A204.1 (cell line): ENCODE measurements at regions not wholly inside any gene's neighbourhood (a gene's known extent, or its start where the extent isn't known, plus 50 kb on each side); places are given as distances from the start of the nearest gene placed in this dataset.

Source experiments
- FAIRE-seq: peaks from 2 replicates; lab custom pipeline; 2012; peaks lifted over from hg19 to GRCh38; lab: Jason Lieb, UNC

DNA sequence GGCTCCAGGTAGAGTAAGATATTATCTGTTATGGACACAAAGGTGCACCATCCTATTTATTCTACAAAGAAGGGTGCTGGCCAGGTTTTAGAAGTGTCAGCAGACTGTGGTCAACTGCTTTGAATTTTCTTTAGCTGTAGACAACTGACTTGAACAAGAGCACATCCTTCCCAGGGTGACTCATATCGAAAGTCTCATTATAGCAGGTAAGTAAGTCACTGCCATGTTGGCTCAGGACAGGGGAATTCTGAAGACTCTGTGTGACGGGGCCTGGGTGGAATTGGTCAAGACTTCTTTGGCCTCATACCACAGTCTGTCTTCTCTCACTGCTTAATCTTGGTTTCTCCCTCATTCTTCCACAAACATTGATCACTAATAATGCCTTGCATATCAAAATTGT is 214.5 kb upstream of the CDH9 start:
- no peak for FAIRE-seq

- no peak for FAIRE-seq
These were observed 203.9 kb upstream of the CDH9 start for GRCh38 chr5:27242258-27242626.

GRCh38 chr5:27241564-27242257 is 203.3 kb upstream of the CDH9 start:
- FAIRE-seq: no peak

DNA sequence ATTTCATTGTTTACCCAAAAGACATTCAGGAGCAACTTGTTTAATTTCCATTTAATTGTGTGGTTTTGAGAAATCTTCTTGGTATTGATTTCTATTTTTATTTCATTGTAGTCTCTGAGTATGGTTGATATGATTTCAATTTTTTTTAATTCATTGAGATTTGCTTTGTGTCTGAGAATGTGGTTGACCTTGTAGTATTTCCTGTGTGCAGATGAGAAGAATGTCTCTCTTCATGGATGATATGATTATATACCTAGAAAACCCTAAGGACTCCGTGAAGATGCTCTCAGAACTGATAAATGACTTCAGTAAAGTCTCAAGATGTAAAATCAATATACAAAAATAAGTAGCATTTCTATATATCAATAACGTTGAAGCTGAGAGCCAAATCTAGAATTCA is 202.4 kb upstream of the CDH9 start:
- no peak for FAIRE-seq

- no peak for FAIRE-seq
These were observed 196.5 kb upstream of the CDH9 start for GRCh38 chr5:27234916-27235315.

DNA sequence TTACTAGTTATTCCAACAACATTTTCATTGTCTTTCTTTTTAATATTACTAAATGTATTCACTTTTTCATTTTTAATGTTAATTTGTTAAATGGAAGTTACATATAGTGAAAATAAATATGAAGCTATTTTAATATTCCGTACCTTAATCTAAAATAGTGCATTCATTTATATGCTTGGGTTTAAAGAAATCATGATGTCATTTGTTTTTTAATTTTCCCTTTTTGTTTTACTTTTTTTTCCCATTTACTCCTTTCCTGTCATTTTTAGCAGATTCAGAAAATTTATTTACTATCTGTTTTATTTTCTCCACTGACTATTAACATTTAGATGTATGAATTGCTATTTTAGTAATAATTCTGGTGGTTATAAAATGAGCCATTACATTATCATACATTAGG is 183.0 kb upstream of the CDH9 start:
- FAIRE-seq: peak; percentile 93

DNA sequence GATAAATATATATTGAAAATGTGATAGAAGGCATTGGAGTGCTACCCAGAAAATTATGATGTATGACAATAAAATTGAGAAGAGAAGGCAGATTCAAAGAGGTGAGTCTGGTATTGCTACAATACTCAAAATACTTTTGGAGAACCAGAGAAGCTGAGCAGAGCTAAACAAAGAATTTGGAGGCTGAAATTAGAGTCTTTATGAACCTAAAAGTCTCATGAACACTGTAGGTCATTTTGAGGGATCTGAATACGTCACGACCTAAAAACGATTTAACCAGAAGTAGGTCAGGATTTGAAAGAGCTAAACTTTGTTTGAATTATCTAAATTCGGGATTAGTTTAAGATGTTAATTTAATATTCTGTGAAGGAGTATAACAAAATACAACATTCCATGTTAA is 182.4 kb upstream of the CDH9 start:
- FAIRE-seq: no peak

DNA sequence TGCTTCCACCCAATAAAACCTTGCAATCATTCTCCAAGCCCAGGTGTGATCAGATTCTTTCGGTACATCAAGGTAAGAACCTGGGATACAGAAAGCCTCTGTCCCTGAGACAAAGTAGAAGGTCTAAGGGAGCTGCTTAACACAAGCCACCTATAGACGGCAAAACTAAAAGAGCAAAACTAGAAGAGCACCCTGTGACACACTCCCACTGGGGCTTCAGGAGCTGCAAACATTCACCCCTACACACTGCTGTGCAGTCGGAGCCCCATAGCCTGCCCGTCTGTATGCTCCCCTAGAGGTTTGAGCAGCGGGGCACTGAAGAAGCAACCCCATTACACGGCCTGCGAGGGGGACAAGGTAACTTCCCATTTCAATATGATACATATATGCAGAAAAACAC is 179.6 kb upstream of the CDH9 start:
- FAIRE-seq: no peak

DNA sequence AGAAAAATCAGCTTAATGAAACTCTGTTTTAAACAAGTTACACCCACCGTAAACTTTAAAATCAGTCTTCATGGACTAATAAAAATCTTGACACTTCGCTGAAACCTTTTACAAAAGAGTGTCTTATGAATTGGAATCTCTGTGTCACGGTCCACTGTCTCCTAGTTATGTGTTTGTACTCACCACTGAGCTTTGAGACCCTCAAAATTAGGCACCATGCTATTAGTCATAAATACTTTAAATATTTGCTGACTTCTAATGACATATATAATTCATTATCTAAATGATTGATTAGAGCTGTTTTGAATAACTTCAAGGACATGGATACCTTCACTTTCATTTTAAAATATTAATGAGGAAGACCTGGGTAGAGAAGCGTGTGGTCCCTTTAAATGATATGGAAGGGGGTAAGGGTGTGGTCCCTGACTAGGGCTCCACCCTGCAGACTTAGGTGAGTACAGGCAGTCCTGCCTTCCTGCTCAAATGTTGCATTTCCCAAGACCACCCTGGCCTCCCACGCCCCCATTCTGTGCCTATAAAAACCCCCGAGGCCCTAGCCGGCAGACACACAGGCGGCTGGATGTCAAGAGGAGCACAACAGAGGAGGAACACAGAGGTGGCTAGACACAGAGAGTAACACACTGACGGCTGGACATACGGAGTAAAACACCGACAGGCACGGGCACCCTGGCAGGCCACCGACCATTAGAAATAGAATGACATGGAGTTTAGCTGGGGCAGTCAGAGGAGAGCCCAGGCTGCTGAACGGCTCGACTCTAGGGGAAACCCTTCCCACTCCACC is 179.0 kb upstream of the CDH9 start:
- FAIRE-seq: no peak

DNA sequence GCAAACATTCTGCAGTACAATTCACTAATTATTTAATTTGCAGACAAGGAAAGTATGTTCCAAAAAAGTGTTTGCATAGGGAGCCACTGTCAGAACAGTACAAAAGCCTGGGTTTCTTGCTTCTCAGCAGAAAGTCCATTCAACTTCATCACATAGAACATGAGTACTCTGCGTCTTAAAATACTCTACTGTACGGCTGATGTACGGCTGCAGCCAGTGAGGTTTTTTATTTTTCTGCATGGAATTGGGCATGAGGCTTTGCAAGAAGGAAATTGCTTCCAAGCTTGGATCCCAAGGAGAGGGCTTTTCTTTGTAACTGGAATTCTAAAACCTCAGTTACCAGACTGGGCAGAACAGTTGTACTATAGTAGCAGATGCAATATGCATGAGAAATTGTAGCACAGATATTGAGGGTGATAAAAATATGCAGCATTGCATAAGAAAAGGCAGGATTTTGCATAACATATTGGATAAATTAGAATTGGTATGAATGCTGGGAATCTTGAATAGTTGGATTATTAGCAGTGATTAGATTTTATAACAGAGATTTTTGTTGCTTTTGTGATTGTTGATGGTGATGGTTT is 178.1 kb upstream of the CDH9 start:
- FAIRE-seq: no peak

- FAIRE-seq: no peak
These were observed 169.7 kb upstream of the CDH9 start for GRCh38 chr5:27208051-27208450.

DNA sequence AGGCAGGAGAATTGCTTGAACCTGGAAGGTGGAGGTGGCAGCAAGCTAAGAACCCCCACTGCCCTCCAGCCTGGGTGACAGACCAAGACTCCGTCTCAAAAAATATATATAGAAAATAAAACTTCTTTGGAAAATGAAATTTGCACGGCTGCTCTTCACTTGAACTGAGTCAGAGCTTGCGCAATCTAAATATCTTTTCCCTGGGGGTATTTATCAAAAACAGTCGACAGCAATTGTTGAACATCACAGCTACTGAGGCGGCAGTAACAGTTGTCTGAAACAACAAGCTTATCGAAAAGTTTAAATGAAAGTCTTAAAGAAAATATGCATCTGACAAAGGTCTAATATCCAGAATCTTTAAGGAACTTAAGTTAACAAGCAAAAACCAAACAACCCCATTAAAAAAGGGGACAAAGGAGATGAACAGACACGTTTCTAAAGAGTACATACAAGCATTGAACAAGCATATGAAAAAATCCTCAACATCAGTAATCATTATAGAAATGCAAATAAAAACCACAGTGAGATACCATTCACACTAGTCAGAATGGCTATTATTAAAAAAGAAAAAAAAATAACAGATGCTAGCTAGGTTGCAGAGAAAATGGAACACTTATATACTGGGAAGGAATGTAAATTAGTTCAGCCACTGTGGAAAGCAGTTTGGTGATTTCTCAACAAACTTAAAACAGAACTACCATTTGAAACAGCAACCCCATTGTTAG is 153.6 kb upstream of the CDH9 start:
- FAIRE-seq: no peak

DNA sequence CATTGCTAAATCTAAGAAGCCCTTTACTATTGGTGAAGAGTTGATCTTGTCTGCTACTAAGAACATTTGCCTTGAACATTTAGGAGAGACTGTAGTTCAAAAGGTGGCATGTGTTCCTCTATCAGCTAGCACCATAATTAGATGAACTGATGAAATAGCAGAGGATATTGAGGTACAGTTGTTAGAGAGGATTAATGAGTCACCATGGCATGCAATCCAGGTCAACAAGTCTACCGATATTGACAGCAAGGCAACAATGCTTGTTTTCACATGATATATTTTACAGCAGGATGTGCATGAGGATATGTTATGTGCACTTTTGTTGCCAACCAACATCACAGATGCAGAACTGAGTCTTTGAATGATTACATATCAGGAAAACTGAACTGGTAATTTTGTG is 134.3 kb upstream of the CDH9 start:
- FAIRE-seq: no peak

GRCh38 chr5:27171761-27172261 is 133.4 kb upstream of the CDH9 start:
- FAIRE-seq: no peak

GRCh38 chr5:27158775-27159174 is 120.4 kb upstream of the CDH9 start:
- no peak for FAIRE-seq

GRCh38 chr5:27158171-27158570 is 119.8 kb upstream of the CDH9 start:
- no peak for FAIRE-seq

- FAIRE-seq: peak; percentile 11
These were observed 106.1 kb upstream of the CDH9 start for GRCh38 chr5:27144456-27144855.

DNA sequence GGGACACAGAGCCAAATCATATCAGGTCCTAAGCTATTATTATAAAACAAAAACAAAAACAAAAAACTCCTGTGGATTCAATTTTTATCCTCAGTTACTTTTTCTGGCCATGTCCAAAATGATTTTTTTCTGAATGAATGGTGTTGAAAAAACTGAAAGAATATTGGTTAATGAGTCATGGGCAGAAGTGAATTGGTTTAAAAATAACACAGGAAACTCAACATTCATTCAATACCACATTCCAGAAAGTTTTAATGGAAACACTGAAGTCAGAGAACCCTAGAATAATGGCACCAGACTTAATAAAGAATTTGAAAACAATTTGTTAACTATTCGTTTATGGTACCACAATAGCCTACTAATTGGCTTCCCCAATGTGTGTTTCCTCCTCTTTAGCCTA is 102.4 kb upstream of the CDH9 start:
- no peak for FAIRE-seq

- no peak for FAIRE-seq
These were observed 92.2 kb upstream of the CDH9 start for GRCh38 chr5:27130587-27130986.

GRCh38 chr5:27129926-27130325 is 91.5 kb upstream of the CDH9 start:
- peak; percentile 25 for FAIRE-seq

GRCh38 chr5:27125856-27126255 is 87.5 kb upstream of the CDH9 start:
- no peak for FAIRE-seq

DNA sequence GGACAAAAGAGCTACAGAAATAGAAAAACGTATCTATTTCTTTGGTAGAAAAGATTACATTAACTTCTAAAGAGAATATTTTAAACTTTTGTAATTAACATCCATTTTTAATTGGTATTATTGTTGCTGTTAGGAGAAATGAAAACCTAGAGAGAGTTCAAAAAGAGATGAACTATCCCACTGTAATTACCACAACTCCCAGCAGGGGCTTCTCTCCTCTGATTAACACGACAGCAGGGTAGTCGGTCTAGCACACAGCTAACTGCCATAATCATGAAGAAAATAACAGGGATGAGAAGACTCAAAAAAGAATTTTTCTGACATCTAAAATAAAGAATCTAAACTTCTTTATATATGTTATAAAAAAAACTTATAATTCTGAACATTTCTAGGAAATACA is 86.2 kb upstream of the CDH9 start:
- peak; percentile 71 for FAIRE-seq
